ENCODE measurements at regions not wholly inside any gene's neighbourhood (a gene's known extent, or its start where the extent isn't known, plus 50 kb on each side); places are given as distances from the start of the nearest gene placed in this dataset.
"Not testable (repeated sequence)": the region's sequence is repeated elsewhere in the genome, so short reads cannot be mapped to it uniquely, and the experiment has no call there.

DNA sequence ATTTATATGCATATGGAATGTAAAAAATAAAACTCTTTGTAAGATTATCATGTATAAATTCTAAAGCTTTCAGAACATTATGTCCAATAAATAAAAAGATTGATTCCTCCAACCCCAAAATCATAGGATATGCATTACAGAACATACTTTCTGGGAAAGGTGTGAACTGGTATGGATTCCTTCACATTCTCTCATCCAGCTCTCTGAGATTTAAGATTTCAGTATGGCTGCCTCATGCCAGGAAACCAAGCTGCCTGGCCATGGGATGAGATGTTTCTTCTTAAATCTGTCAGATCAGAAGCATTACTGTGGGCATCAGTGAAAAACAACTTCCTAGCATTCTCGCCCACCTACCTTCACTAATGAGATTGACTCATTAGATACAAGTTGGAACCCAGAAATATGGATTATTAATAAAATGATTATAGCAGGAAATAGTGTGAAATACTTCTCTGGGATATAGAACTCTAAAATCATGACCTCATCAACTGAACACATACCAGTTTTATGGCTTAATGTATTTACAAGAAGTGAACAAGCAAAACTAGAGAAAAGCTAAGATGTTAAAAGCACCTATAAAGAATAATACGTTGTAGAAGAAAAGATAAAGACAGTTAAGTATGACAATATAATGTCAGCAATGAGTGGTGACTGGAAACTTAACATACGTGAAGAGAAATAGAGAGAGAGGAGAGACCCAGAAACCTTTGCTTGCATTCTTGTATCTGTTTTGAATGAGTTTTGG is 171.6 kb upstream of the PHACTR1 start:
- TF ChIP-seq, protein P1, sequence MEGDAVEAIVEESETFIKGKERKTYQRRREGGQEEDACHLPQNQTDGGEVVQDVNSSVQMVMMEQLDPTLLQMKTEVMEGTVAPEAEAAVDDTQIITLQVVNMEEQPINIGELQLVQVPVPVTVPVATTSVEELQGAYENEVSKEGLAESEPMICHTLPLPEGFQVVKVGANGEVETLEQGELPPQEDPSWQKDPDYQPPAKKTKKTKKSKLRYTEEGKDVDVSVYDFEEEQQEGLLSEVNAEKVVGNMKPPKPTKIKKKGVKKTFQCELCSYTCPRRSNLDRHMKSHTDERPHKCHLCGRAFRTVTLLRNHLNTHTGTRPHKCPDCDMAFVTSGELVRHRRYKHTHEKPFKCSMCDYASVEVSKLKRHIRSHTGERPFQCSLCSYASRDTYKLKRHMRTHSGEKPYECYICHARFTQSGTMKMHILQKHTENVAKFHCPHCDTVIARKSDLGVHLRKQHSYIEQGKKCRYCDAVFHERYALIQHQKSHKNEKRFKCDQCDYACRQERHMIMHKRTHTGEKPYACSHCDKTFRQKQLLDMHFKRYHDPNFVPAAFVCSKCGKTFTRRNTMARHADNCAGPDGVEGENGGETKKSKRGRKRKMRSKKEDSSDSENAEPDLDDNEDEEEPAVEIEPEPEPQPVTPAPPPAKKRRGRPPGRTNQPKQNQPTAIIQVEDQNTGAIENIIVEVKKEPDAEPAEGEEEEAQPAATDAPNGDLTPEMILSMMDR (conservative IDR thresholded peaks at IDR 0.05), result no peak
- no peak for TF ChIP-seq ZFX (IDR thresholded peaks at IDR 0.05)
- H3K27ac ChIP-seq, result no peak overlapping the region

DNA sequence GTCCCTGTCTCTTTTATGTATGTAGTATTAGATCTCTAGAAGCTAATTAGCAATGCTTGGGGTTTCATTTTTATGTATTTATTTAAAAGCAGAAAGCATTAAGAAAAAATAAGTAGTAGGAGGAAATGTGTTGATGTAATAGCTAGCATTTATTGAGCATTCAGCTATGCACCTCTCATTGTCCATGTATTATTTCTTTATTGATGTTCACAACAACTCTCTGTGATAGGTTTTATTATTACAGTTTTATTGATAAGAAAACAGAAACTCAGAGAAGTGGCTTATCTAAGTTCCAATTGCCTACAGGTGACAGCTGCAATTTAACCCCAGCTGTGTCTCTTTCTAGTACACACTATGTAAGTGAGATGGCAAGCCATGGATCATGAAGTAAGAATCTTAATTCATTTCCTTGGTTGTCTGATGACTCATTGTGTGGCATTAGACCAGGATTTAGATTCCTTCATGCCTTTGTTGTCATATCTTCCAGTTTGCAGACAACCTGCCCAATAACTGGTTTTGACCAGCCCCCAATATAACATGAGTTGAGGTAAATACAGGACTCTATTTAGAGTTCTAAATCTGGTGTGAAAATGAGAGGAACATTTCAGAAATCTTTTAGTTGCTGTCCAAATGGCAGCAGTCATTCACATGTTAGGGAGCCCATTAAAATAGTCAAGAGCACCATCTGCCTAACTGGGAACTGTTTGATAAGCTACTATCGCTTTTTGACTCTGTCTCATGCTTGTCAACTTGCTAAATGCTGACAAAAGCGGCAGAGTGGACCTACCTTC is 170.8 kb upstream of the PHACTR1 start:
- H3K27ac ChIP-seq, result no peak overlapping the region
- no peak for TF ChIP-seq ZFX (IDR thresholded peaks at IDR 0.05)
- TF ChIP-seq, protein P1 (conservative IDR thresholded peaks at IDR 0.05), result no peak

DNA sequence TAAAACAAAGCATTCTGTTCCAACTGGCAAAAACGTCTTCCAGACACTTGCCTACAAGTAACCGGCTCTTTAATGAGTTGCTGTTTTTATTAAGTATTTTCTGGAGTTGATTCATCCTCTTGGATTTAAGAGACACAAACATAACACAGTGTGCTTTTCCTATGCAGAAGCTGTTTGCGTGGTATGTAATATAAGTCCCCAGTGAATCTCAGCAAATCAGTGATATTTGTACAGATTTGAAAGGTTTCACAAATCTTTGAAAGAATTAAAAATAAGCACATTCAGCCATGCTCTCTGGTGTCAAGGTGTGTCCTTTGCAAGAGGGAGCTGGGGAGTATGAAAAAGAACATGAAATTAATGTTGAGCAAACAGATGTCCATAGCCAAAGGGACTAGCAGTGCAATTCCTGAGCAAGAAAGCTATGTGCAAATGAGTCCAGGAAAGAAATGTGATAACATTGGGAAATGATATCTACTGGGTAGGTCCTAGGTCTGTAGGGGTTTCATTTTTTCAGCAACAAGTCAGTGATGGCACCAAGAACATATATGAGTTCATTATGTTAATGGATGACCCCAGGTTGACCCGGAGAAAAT is 170.1 kb upstream of the PHACTR1 start:
- H3K27ac ChIP-seq, result no peak overlapping the region
- TF ChIP-seq, protein P1 (conservative IDR thresholded peaks at IDR 0.05), result no peak
- no peak for TF ChIP-seq ZFX (IDR thresholded peaks at IDR 0.05)

DNA sequence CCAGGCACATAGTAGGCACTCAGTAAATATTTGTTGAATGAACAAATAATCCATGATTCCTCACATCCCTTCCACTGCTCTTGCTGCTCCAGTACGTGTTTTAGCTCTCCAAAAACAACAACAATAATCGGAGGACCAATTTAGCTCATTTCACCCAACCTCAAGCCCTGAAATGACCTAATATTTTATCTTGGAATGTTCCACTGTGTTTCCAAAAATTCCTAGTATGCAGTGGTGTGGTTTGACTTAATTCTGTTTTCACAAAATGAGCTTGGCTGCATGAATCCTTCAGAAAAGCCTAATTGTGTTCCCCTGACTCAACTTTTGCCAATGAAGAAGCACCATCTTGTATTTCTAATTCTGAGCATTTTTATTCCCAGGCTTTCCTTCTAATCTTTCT is 168.0 kb upstream of the PHACTR1 start:
- TF ChIP-seq ZFX (IDR thresholded peaks at IDR 0.05), result no peak
- TF ChIP-seq, protein P1 (conservative IDR thresholded peaks at IDR 0.05), result no peak
- H3K27ac ChIP-seq, result no peak overlapping the region

DNA sequence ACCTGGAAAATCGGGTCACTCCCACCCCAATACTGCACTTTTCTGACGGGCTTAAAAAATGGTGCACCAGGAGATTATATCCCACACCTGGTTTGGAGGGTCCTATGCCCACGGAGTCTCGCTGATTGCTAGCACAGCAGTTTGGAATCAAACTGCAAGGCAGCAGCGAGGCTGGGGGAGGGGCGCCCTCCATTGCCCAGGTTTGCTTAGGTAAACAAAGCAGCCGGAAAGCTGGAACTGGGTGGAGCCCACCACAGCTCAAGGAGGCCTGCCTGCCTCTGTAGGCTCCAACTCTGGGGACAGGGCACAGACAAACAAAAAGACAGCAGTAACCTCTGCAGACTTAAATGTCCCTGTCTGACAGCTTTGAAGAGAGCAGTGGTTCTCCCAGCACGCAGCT is 167.1 kb upstream of the PHACTR1 start:
- H3K27ac ChIP-seq, result not testable (repeated sequence)

DNA sequence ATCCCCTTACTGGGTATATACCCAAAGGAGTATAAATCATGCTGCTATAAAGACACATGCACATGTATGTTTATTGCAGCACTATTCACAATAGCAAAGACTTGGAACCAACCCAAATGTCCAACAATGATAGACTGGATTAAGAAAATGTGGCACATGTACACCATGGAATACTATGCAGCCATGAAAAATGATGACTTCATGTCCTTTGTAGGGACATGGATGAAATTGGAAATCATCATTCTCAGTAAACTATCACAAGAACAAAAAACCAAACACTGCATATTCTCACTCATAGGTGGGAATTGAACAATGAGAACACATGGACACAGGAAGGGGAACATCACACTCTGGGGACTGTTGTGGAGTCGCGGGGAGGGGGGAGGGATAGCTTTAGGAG is 161.7 kb upstream of the PHACTR1 start:
- not testable (repeated sequence) for H3K27ac ChIP-seq

DNA sequence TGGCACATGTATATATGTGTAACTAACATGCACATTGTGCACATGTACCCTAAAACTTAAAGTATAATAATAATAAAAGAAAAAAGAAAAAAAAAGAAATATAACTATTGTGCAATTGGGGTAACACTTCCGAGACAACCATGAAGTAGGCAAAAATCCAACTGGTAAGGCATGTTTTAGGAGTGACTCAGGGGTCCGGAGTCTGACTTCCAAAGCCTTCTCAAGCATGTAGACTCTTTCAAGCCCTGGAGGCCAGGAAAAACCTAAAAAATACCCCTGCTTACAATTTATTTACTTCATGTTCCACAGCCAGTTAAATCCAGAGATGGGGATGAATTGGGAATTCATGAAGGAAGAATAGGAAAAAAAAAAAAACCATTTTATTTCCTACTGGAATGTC is 161.3 kb upstream of the PHACTR1 start:
- no peak overlapping the region for H3K27ac ChIP-seq
- TF ChIP-seq ZFX (IDR thresholded peaks at IDR 0.05), result no peak
- TF ChIP-seq, protein P1 (conservative IDR thresholded peaks at IDR 0.05), result no peak

DNA sequence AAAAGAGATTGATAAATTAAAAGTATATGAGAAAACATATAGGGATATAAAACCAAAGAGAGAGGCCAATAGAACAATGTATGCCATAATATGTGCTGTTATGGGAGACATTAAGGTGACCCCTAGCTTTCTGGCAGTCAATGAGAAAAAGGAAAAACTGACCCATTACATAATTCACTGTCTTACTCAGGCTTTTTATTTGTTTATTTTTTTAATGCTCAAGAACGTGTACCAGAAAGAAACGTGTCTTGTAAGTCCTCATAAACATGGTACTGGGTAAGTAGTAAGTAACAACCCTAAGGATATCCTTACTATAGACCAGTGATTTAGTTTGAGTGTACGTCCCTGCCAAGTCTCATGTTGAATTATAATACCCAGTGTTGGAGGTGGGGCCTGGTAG is 160.8 kb upstream of the PHACTR1 start:
- no peak for TF ChIP-seq ZFX (IDR thresholded peaks at IDR 0.05)
- TF ChIP-seq, protein P1 (conservative IDR thresholded peaks at IDR 0.05), result no peak
- H3K27ac ChIP-seq, result no peak overlapping the region

Data from C4-2B (cell line).